Activated CD4-positive, alpha-beta memory T cell treated with anti-CD3 and anti-CD28 coated beads for 36 hours (primary cell): ENCODE measurements at regions not wholly inside any gene's neighbourhood (a gene's known extent, or its start where the extent isn't known, plus 50 kb on each side); places are given as distances from the start of the nearest gene placed in this dataset.

Experiments used
- CTCF ChIA-PET: fragments of 350-600 bp; sonication (Branson Sonifier 250); formaldehyde crosslinking; loops from one replicate; lab custom pipeline; 2021; ENCODE audit warnings: antibody characterized with exemption, inconsistent platforms; lab: Charles Lee
- POLR2A ChIA-PET: fragments of 350-600 bp; sonication (Branson Sonifier 250); formaldehyde crosslinking; loops from one replicate; lab custom pipeline; 2021; ENCODE audit warnings: antibody characterized with exemption; lab: Charles Lee
- DNase-seq: peaks from one replicate; pipeline ENCODE4 v3.0.0-alpha.2; 2020
- H3K27ac Mint-ChIP-seq: one replicate; pipeline ENCODE4 v1.8.0; 2021; ENCODE audit warnings: mixed read lengths
- H3K27me3 Mint-ChIP-seq: one replicate; pipeline ENCODE4 v1.8.0; 2021; ENCODE audit warnings: mixed read lengths
- H3K36me3 Mint-ChIP-seq: one replicate; pipeline ENCODE4 v1.8.0; 2021; ENCODE audit warnings: mixed read lengths
- H3K4me1 Mint-ChIP-seq: one replicate; pipeline ENCODE4 v1.8.0; 2021; ENCODE audit warnings: low read depth, mixed read lengths
- H3K4me3 Mint-ChIP-seq: one replicate; pipeline ENCODE4 v1.8.0; 2021; ENCODE audit warnings: mild to moderate bottlenecking, mixed read lengths
- H3K9me3 Mint-ChIP-seq: one replicate; pipeline ENCODE4 v1.8.0; 2021; ENCODE audit warnings: mixed read lengths
- intact Hi-C: fragments of 100-400 bp; cut with micrococcal nuclease; formaldehyde crosslinking; loops from one replicate; pipeline ENCODE4 v1.15.1; 2023

- no peak for DNase-seq
- intact Hi-C loops = no loop called here
- Mint-ChIP-seq H3K36me3 (no peaks in the 10 kb centered on the region), H3K4me1 (no peaks in the 10 kb centered on the region), H3K4me3 (no peak overlapping the region), H3K9me3 (peaks cover 2% of the 10 kb centered on the region), H3K27ac (no peak overlapping the region), H3K27me3 (no peaks in the 10 kb centered on the region)
- ChIA-PET CTCF (no interaction called here), POLR2A (no interaction called here)
Measured at GRCh38 chr10:121049489-121049888, 198.3 kb downstream of the WDR11 start.

- H3K27ac Mint-ChIP-seq = no peak overlapping the region
- ChIA-PET POLR2A (no interaction called here), CTCF (no interaction called here)
- H3K9me3 Mint-ChIP-seq = peaks cover 2% of the 10 kb centered on the region
- no peaks in the 10 kb centered on the region for H3K4me1 Mint-ChIP-seq
- no peaks in the 10 kb centered on the region for H3K36me3 Mint-ChIP-seq
- no peaks in the 10 kb centered on the region for H3K27me3 Mint-ChIP-seq
- intact Hi-C loops = no loop called here
- H3K4me3 Mint-ChIP-seq = no peak overlapping the region
- DNase-seq = no peak
Measured at GRCh38 chr10:121049923-121050322, 198.8 kb downstream of the WDR11 start.

- Mint-ChIP-seq H3K9me3 (peaks cover 2% of the 10 kb centered on the region), H3K4me1 (no peaks in the 10 kb centered on the region), H3K27me3 (no peaks in the 10 kb centered on the region), H3K4me3 (no peak overlapping the region), H3K27ac (no peak overlapping the region), H3K36me3 (no peaks in the 10 kb centered on the region)
- no peak for DNase-seq
- ChIA-PET POLR2A (no interaction called here), CTCF (no interaction called here)
- intact Hi-C loops = no loop called here
Measured at GRCh38 chr10:121051171-121051570, 200.0 kb downstream of the WDR11 start.

- H3K36me3 Mint-ChIP-seq = no peaks in the 10 kb centered on the region
- DNase-seq = no peak
- POLR2A ChIA-PET = no interaction called here
- H3K27me3 Mint-ChIP-seq = no peaks in the 10 kb centered on the region
- CTCF ChIA-PET = no interaction called here
- intact Hi-C loops = no loop called here
- no peaks in the 10 kb centered on the region for H3K4me1 Mint-ChIP-seq
- no peak overlapping the region for H3K27ac Mint-ChIP-seq
- no peak overlapping the region for H3K4me3 Mint-ChIP-seq
- H3K9me3 Mint-ChIP-seq = peaks cover 2% of the 10 kb centered on the region
Measured at GRCh38 chr10:121051696-121052279, 200.6 kb downstream of the WDR11 start.

- Mint-ChIP-seq H3K27me3 (no peaks in the 10 kb centered on the region), H3K36me3 (no peaks in the 10 kb centered on the region), H3K4me1 (no peaks in the 10 kb centered on the region), H3K4me3 (no peak overlapping the region), H3K9me3 (peaks cover 2% of the 10 kb centered on the region), H3K27ac (no peak overlapping the region)
- no peak for DNase-seq
- intact Hi-C loops = no loop called here
- ChIA-PET CTCF (no interaction called here), POLR2A (no interaction called here)
Measured at GRCh38 chr10:121053151-121053550, 202.0 kb downstream of the WDR11 start.

- no peak overlapping the region for H3K27ac Mint-ChIP-seq
- H3K4me1 Mint-ChIP-seq = no peaks in the 10 kb centered on the region
- H3K9me3 Mint-ChIP-seq = peaks cover 2% of the 10 kb centered on the region
- no peaks in the 10 kb centered on the region for H3K27me3 Mint-ChIP-seq
- no peak for DNase-seq
- POLR2A ChIA-PET = no interaction called here
- H3K36me3 Mint-ChIP-seq = no peaks in the 10 kb centered on the region
- no peak overlapping the region for H3K4me3 Mint-ChIP-seq
- intact Hi-C loops = no loop called here
- CTCF ChIA-PET = no interaction called here
Measured at GRCh38 chr10:121054874-121055273, 203.7 kb downstream of the WDR11 start.

- H3K9me3 Mint-ChIP-seq = no peaks in the 10 kb centered on the region
- CTCF ChIA-PET = no interaction called here
- no peaks in the 10 kb centered on the region for H3K4me1 Mint-ChIP-seq
- no peak overlapping the region for H3K27ac Mint-ChIP-seq
- POLR2A ChIA-PET = no interaction called here
- intact Hi-C loops = no loop called here
- DNase-seq = no peak
- H3K27me3 Mint-ChIP-seq = no peaks in the 10 kb centered on the region
- H3K4me3 Mint-ChIP-seq = no peak overlapping the region
- H3K36me3 Mint-ChIP-seq = no peaks in the 10 kb centered on the region
Measured at GRCh38 chr10:121057269-121057668, 206.1 kb downstream of the WDR11 start.

GRCh38 chr10:121058082-121058481 is 206.9 kb downstream of the WDR11 start:
- no peaks in the 10 kb centered on the region for H3K9me3 Mint-ChIP-seq
- H3K27me3 Mint-ChIP-seq = no peaks in the 10 kb centered on the region
- no peaks in the 10 kb centered on the region for H3K36me3 Mint-ChIP-seq
- ChIA-PET POLR2A (no interaction called here), CTCF (no interaction called here)
- intact Hi-C loops = no loop called here
- no peaks in the 10 kb centered on the region for H3K4me1 Mint-ChIP-seq
- H3K27ac Mint-ChIP-seq = no peak overlapping the region
- DNase-seq = no peak
- H3K4me3 Mint-ChIP-seq = no peak overlapping the region

- DNase-seq = no peak
- no peaks in the 10 kb centered on the region for H3K4me1 Mint-ChIP-seq
- H3K9me3 Mint-ChIP-seq = no peaks in the 10 kb centered on the region
- CTCF ChIA-PET = no interaction called here
- POLR2A ChIA-PET = no interaction called here
- no peaks in the 10 kb centered on the region for H3K27me3 Mint-ChIP-seq
- no peak overlapping the region for H3K27ac Mint-ChIP-seq
- no peaks in the 10 kb centered on the region for H3K36me3 Mint-ChIP-seq
- no peak overlapping the region for H3K4me3 Mint-ChIP-seq
- intact Hi-C loops = no loop called here
Measured at GRCh38 chr10:121059351-121059750, 208.2 kb downstream of the WDR11 start.

- no peaks in the 10 kb centered on the region for H3K4me1 Mint-ChIP-seq
- no peak overlapping the region for H3K4me3 Mint-ChIP-seq
- no peak overlapping the region for H3K27ac Mint-ChIP-seq
Measured at GRCh38 chr10:121062115-121062514, 211.0 kb downstream of the WDR11 start.

GRCh38 chr10:121063744-121064143 is 212.6 kb downstream of the WDR11 start:
- CTCF ChIA-PET = no interaction called here
- POLR2A ChIA-PET = no interaction called here
- DNase-seq = no peak
- no peaks in the 10 kb centered on the region for H3K9me3 Mint-ChIP-seq
- no peaks in the 10 kb centered on the region for H3K36me3 Mint-ChIP-seq
- intact Hi-C loops = no loop called here
- H3K4me3 Mint-ChIP-seq = no peak overlapping the region
- H3K4me1 Mint-ChIP-seq = no peaks in the 10 kb centered on the region
- H3K27me3 Mint-ChIP-seq = peaks cover 3% of the 10 kb centered on the region
- H3K27ac Mint-ChIP-seq = no peak overlapping the region

More at GRCh38 chr10:121062115-121062514, 211.0 kb downstream of the WDR11 start:
- POLR2A ChIA-PET = no interaction called here
- intact Hi-C loops = no loop called here
- Mint-ChIP-seq H3K27me3 (no peaks in the 10 kb centered on the region), H3K36me3 (no peaks in the 10 kb centered on the region), H3K9me3 (no peaks in the 10 kb centered on the region)
- DNase-seq = no peak
- CTCF ChIA-PET = interaction anchor here (1.3 kb wide), 1 partner anchor 26 kb away, joined by 3 read pairs; no protein-coding TSS in a partner anchor

- Mint-ChIP-seq H3K27me3 (peaks cover 3% of the 10 kb centered on the region), H3K4me1 (no peaks in the 10 kb centered on the region), H3K36me3 (no peaks in the 10 kb centered on the region), H3K9me3 (no peaks in the 10 kb centered on the region), H3K27ac (no peak overlapping the region), H3K4me3 (no peak overlapping the region)
- no peak for DNase-seq
- CTCF ChIA-PET = no interaction called here
- POLR2A ChIA-PET = no interaction called here
- intact Hi-C loops = no loop called here
Measured at GRCh38 chr10:121064491-121064890, 213.3 kb downstream of the WDR11 start.

GRCh38 chr10:121065330-121065729 is 214.2 kb downstream of the WDR11 start:
- Mint-ChIP-seq H3K27ac (no peak overlapping the region), H3K36me3 (no peaks in the 10 kb centered on the region), H3K4me3 (no peak overlapping the region), H3K4me1 (no peaks in the 10 kb centered on the region), H3K9me3 (no peaks in the 10 kb centered on the region), H3K27me3 (peaks cover 3% of the 10 kb centered on the region)
- no peak for DNase-seq
- ChIA-PET CTCF (no interaction called here), POLR2A (no interaction called here)
- intact Hi-C loops = no loop called here
